Left hindlimb (tissue), 1 donor: ENCODE measurements at regions not wholly inside any gene's neighbourhood (a gene's known extent, or its start where the extent isn't known, plus 50 kb on each side); places are given as distances from the start of the nearest gene placed in this dataset.
"Not testable (repeated sequence)": the region's sequence is repeated elsewhere in the genome, so short reads cannot be mapped to it uniquely, and the experiment has no call there.

Experiments
- DNase-seq: peaks from one replicate; pipeline ENCODE4 v3.0.0-alpha.2; 2018

DNA sequence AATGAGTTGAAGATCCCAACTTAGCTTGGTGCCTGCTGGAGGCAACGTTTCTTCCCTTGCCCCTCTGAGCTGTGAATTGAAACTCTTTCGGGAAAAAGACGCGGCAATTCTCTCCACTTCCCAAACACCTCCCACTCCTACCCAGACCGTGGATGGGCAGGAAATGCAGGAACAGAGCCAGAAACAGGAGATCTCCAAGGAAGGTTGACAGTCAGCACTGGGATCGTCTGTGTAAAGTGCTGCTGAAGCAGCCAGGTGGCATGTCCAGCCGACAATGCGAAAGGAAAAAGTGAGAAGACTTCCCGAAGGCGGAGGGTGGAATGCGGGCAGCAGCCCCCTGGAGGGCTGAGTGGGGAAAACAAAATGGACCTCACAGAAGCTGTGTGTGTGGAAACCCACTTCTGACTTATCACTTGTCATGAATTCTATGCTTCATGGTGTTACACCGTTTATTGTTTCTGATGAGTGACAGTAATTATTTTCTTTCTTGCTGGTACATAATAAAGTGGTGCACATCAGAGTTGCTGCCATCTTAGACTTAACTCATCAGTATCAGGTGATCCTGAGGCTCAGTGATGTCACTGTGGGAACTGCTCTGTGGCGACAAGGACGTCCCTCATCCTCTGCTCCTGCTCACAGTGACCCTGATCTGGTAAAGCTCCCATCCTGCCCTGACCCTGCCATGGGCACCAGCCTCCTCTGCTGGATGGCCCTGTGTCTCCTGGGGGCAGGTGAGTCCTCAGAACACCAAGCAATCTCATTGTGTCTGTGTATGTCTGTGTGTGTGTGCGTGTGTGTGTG lies 220.5 kb upstream of the PRSS1 start:
- no peak for DNase-seq

DNA sequence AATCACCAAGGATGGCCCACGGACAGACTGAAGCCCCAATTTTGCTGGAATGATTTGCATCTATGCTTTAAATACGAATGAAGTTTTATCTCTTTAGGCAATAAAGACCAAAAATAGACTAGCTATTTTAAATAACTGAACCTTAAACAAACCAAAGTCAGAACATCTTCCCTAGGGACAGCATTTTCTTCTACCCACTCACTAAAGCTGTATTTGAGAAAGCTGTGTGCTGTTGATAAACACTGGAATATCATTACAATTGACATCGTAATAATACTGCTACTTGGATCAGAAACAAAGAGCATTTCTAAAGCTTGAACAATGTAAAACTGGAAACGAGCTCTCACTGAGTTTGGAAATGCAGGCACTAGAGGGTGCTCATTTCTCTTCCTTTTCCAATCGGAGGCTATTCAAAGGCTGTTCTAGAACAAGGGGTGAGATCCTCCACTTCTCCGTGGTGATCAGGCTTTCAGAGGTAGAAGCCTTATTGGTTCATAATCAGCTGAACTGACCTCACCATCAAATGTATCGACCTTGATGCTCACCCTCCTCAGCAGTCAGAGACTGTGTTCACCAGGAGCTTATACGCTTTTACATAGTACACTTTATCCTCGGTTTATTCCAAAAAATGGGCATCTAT lies 225.3 kb upstream of the PRSS1 start:
- DNase-seq, result no peak

GRCh38 chr7:142522735-142523134 lies 226.5 kb upstream of the PRSS1 start:
- DNase-seq, result no peak

- DNase-seq, result not testable (repeated sequence)
Observed at GRCh38 chr7:142520885-142521284, 228.4 kb upstream of the PRSS1 start.

DNA sequence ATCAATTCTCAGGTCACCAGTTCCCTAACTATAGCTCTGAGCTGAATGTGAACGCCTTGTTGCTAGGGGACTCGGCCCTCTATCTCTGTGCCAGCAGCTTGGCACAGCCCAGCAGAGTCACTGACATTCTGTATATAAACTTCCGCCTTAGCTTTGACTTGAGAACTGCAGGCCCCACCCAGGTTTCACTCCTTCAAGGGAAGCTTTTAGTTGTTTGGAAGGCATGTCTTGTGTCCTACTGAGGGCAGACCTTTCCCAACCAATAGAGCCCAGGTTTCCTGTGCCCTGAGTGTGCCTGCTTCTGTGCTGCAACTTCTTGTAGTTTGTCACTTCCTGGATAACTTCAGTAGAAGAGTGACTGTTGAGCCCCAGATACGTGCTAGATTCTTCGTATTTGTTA lies 228.8 kb upstream of the PRSS1 start:
- DNase-seq, result not testable (repeated sequence)

- no peak for DNase-seq
Observed at GRCh38 chr7:142519079-142520078, 229.9 kb upstream of the PRSS1 start.

DNA sequence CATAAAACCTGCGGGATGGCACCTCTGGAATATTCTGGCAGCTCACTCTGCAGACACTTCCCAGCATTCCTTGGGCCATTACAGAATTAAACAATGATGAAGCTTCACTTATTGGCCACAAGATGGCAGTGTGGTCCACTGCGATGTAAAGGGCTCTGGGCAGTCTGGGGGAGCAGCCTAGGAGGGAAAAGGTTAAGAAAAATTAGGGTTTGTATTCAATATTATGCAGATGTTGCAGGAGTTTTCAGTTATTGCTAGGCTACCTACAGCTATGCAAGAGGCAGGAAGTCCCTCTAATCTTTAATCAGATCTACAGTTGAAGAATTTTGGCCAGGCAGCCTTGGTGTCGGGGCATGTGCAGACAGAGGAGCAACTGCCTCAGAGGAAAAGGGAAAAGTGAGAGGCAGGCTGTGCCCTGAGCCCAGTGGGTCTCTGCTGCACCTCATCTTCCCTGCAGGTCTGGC lies 233.2 kb upstream of the PRSS1 start:
- DNase-seq, result no peak

DNA sequence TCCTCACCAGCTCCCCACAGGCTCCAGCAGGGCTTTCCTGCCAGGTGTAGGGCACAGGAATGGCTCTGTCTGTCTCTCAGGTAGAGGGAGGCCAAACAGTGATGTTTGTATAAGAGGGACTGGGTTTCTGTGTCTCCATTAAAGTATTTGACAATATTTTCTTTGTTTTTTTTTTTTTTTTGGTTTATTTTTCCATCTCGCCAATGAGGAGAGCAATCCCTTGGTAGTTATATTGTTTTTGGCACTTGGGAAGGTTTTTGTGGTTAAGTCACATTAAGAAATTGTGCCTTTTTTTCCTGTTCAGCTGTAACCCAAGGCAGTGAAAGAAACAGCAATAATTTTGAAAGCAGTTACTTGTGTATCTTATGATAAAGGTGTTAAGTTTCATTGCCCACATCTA lies 234.6 kb upstream of the PRSS1 start:
- not testable (repeated sequence) for DNase-seq

- no peak for DNase-seq
Observed at GRCh38 chr7:142513178-142513955, 235.9 kb upstream of the PRSS1 start.

GRCh38 chr7:142511801-142512200 lies 237.5 kb upstream of the PRSS1 start:
- no peak for DNase-seq

GRCh38 chr7:142511374-142511773 lies 237.9 kb upstream of the PRSS1 start:
- no peak for DNase-seq

- DNase-seq, result not testable (repeated sequence)
Observed at GRCh38 chr7:142509235-142509634, 240.0 kb upstream of the PRSS1 start.

DNA sequence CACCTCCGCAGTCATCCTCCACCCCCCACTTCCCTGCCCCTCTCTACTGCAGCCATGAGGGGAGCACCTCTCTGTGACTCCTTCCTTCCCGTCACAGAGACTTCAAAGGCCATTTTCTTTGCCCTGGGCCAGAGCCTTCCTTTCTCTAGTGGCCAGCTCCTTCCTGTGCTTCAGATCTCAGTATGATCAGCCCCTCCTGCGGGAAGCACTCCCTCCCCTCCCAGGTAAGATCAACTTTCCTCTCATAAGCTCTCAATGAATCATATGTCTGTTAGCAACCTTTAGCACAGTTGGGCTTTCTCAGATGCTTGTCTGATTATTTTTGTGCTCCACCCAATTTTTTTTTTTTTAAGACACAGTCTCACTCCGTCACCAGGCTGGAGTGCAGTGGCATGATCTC lies 241.0 kb upstream of the PRSS1 start:
- DNase-seq, result no peak

- DNase-seq, result no peak
Observed at GRCh38 chr7:142507799-142508198, 241.5 kb upstream of the PRSS1 start.

DNA sequence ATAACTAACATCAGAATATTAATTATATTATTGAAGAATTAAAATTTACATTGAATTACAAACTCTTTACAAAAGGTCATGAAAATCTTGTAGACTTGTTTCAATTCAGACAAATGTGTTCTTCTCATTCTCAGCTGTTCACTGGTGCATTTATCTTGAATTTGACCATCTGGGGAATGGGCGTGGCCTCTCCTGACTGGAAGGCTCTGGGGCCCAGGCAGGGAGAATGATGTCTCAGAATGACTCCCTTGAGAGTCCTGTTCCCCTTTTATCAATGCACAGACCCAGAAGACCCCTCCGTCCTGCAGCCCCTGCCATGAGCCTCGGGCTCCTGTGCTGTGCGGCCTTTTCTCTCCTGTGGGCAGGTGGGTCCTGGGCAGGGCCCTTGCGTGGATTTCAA lies 242.2 kb upstream of the PRSS1 start:
- not testable (repeated sequence) for DNase-seq

GRCh38 chr7:142506601-142507000 lies 242.7 kb upstream of the PRSS1 start:
- no peak for DNase-seq

DNA sequence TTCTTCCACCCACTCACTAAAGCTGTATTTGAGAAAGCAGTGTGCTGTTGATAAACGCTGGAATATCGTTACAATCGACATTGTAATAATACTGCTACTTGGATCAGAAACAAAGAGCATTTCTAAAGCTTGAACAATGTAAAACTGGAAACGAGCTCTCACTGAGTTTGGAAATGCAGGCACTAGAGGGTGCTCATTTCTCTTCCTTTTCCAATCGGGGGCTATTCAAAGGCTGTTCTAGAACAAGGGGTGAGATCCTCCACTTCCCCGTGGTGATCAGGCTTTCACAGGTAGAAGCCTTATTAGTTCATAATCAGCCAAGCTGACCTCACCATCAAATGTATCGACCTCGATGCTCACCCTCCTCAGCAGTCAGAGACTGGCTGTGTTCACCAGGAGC lies 245.3 kb upstream of the PRSS1 start:
- DNase-seq, result not testable (repeated sequence)

- DNase-seq, result no peak
Observed at GRCh38 chr7:142503036-142503435, 245.2 kb upstream of the PRSS58 start.

DNA sequence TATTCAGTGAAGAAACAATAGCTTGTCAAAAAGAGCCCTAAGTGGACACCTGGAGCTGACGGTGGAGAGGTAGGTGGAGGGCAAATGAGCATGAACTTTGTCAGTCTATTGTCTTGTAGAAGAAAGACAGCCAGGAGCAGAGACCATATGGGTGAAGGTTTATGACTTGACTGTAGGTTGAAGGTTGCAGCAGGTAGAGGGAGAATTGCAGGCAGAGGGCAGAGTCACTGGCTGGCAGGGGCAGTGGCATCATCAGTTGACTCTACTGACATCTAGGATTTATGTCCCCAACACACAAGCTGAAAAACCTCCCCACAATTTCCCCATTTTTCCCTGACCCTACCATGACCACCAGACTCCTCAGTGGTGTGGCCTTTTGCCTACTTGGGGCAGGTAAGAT lies 243.6 kb upstream of the PRSS58 start:
- DNase-seq, result no peak

- no peak for DNase-seq
Observed at GRCh38 chr7:142500366-142500765, 242.5 kb upstream of the PRSS58 start.

- no peak for DNase-seq
Observed at GRCh38 chr7:142499635-142500034, 241.8 kb upstream of the PRSS58 start.

- DNase-seq, result no peak
Observed at GRCh38 chr7:142498364-142498763, 240.5 kb upstream of the PRSS58 start.
